Transverse colon (tissue), 4 donors: ENCODE measurements at regions not wholly inside any gene's neighbourhood (a gene's known extent, or its start where the extent isn't known, plus 50 kb on each side); places are given as distances from the start of the nearest gene placed in this dataset.

ENCODE experiments used
- DNase-seq: peaks from one replicate; pipeline ENCODE4 v3.0.0-alpha.2; 2019
- H3K27ac ChIP-seq, 4 donors: fragments of 200-600 bp; sonication (generic); 2 replicates each; pipeline ENCODE4 v1.5.1; 2016 to 2018; ENCODE audit warnings: inconsistent platforms in 4 of 4
- H3K27me3 ChIP-seq: fragments of 200-600 bp; sonication (generic); 2 replicates; pipeline ENCODE4 v1.5.1; 2017; ENCODE audit warnings: inconsistent platforms
- H3K36me3 ChIP-seq, 4 donors: fragments of 200-600 bp; sonication (generic); 2 replicates each; pipeline ENCODE4 v1.5.1; 2017 to 2019; ENCODE audit warnings: inconsistent platforms in 4 of 4
- H3K4me1 ChIP-seq, 4 donors: fragments of 200-600 bp; sonication (generic); 2 replicates each; pipeline ENCODE4 v1.5.1; 2017 to 2020; ENCODE audit warnings: inconsistent platforms in 4 of 4
- H3K4me3 ChIP-seq, 4 donors: fragments of 200-600 bp; sonication (generic); 1 replicate in 1 of 4; 2 replicates in 3 of 4; pipeline versions ENCODE4 v1.5.1 to v1.6.1; 2017 to 2019; ENCODE audit warnings: inconsistent platforms in 4 of 4
- H3K9me3 ChIP-seq, 2 donors: fragments of 200-600 bp; sonication (generic); 2 replicates each; pipeline ENCODE4 v1.5.1; 2017 to 2019; ENCODE audit warnings: inconsistent platforms in 2 of 2
- EP300 ChIP-seq: sonication (generic); formaldehyde crosslinking; IDR thresholded peaks from one replicate; pipeline ENCODE4 v1.6.1; 2017; ENCODE audit warnings: antibody characterized with exemption, low read depth
- POLR2A ChIP-seq: fragments of 450-650 bp; IDR thresholded peaks from one replicate; pipeline ENCODE4 v1.6.1; 2016; ENCODE audit warnings: antibody characterized with exemption, mild to moderate bottlenecking, moderate library complexity
- POLR2AphosphoS5 ChIP-seq, 3 donors: sonication (generic); formaldehyde crosslinking; IDR thresholded peaks; one replicate each; pipeline ENCODE4 v1.6.1; 2016; ENCODE audit warnings: antibody characterized with exemption in 3 of 3
- WGBS, 2 donors: methylation state at CpG; one replicate each; pipeline ENCODE4 v1.1.5; 2018; ENCODE audit warnings: low coverage in 1 of 2; 5-methylcytosine and 5-hydroxymethylcytosine counted together
- in situ Hi-C, 4 donors: fragments of 200-750 bp; cut with MboI; loops; one replicate each; pipeline versions ENCODE4 v1.15.0 to v1.15.1; 2017; ENCODE audit warnings: low sequenced_read_pairs in 3 of 4, low pct_ligation_motif_present in 1 of 4, low pct_unique_long_range_greater_than_20kb in 1 of 4
- intact Hi-C: fragments of 100-400 bp; cut with DNase I; formaldehyde crosslinking; loops from one replicate; pipeline ENCODE4 v1.15.1; 2023; ENCODE audit warnings: low total_unique reads
- TF ChIP-seq, protein P1 (sequence below), 5 experiments: fragments of 200-600 bp in 3 of 5; fragments of 450-650 bp in 2 of 5; sonication (generic) in 3 of 5; IDR thresholded peaks; 1 replicate in 2 of 5; 2 replicates in 3 of 5; pipeline ENCODE4 v1.5.1; 2016 to 2017; ENCODE audit warnings: antibody characterized with exemption in 5 of 5, inconsistent platforms in 3 of 5, mild to moderate bottlenecking in 2 of 5, moderate library complexity in 1 of 5

DNA sequence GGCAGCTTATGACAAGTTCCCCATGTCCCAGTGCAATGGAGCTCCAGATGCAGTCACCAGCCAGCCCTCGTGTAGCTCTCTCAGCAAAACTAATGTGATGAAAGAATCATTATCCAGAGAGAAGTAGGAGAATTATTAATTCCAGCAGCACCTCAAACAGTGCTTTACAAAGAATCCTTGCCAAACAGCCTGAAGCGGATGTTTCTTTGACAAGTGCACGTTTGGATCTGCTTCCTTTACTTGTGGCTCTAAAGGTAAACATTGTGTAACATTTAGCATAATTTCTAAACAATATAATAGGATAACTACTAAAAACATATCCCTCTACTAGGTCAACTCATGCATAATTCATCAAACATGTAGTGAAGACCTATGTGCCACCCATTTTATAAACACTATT, 197.0 kb downstream of the FAM181B start:
- 56 to 67% methylated on average over 1 to 3 of the region's 3 CpGs for WGBS, 2 donors
- H3K36me3 ChIP-seq, result no peaks in the 10 kb centered on the region

DNA sequence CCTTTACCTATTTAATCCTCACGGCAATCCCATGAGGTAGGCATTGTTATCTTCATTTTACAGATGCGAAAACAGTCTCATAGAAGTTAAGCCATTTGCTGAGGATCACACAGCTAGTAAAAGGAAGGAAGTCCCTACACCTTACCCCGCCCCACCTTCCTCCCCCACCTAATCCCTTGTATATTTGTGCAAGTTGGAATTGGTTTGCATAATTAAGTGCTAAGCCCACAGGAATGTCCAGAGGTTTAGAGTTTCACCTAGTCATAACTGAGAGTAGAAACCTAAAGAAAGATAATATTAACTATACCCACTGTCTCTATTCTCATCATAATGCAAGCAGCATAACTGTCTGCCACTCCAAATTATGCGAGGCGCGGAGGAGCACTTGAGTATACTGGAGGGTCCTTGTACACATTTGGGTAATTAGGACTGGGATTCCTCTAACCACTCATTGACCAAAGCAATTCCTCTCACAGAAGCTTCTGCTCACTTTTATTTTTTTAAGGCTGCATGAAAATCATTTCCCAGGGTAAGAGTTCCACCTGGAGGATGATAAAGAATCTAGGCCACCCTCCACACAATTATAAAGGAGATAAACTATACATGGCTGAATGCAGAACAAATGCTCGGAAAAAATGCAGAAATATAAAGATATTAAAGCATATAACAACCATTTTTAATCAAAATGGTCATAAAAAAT, 199.9 kb downstream of the FAM181B start:
- no peaks in the 10 kb centered on the region for H3K9me3 ChIP-seq
- in situ Hi-C loops (no loop called here), intact Hi-C loops (no loop called here)
- H3K36me3 ChIP-seq, result no peaks in the 10 kb centered on the region
- DNase-seq, result no peak
- no peaks in the 10 kb centered on the region for H3K4me1 ChIP-seq
- WGBS, 2 donors, result 70 to 73% methylated on average over 7 of the region's 7 CpGs
- H3K27ac ChIP-seq, result no peak overlapping the region
- H3K4me3 ChIP-seq, result no peak overlapping the region
- TF ChIP-seq POLR2A (no peak), EP300 (no peak), POLR2AphosphoS5 (IDR thresholded peaks at IDR 0.05) (no peak)
- TF ChIP-seq, protein P1, sequence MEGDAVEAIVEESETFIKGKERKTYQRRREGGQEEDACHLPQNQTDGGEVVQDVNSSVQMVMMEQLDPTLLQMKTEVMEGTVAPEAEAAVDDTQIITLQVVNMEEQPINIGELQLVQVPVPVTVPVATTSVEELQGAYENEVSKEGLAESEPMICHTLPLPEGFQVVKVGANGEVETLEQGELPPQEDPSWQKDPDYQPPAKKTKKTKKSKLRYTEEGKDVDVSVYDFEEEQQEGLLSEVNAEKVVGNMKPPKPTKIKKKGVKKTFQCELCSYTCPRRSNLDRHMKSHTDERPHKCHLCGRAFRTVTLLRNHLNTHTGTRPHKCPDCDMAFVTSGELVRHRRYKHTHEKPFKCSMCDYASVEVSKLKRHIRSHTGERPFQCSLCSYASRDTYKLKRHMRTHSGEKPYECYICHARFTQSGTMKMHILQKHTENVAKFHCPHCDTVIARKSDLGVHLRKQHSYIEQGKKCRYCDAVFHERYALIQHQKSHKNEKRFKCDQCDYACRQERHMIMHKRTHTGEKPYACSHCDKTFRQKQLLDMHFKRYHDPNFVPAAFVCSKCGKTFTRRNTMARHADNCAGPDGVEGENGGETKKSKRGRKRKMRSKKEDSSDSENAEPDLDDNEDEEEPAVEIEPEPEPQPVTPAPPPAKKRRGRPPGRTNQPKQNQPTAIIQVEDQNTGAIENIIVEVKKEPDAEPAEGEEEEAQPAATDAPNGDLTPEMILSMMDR (IDR thresholded peaks at IDR 0.05), result no peak
- H3K27me3 ChIP-seq, result no peaks in the 10 kb centered on the region

More for the DNA sequence above, 197.0 kb downstream of the FAM181B start:
- Histone ChIP-seq H3K27ac (no peak overlapping the region), H3K27me3 (no peaks in the 10 kb centered on the region), H3K9me3 (no peaks in the 10 kb centered on the region), H3K4me3 (no peak overlapping the region), H3K4me1 (no peaks in the 10 kb centered on the region)
- in situ Hi-C loops (no loop called here), intact Hi-C loops (no loop called here)
- TF ChIP-seq POLR2A, result no peak
- TF ChIP-seq POLR2AphosphoS5 (IDR thresholded peaks at IDR 0.05), result no peak
- TF ChIP-seq, protein P1 (IDR thresholded peaks at IDR 0.05), result no peak
- TF ChIP-seq EP300, result no peak
- DNase-seq, result no peak

DNA sequence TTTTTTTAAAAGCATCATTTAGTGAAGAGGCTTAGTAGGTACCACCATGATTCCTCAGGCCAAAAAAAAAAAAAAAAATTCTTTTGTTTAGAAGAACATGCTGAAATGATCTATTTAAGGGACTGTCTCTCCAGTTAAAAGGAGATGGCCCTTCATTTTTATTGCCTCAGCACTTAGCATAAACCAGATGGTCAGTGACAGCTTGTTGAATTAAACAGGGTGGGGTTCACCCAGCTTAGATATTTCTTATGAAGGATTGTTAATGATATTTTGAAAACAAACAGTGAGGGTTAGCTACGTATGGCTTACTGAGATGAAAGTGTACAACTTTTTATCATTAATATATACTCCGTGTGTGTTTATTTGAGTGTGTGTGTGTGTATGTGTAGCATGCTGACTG, 203.7 kb downstream of the FAM181B start:
- H3K4me1 ChIP-seq, result no peaks in the 10 kb centered on the region
- no peak overlapping the region for H3K27ac ChIP-seq
- in situ Hi-C loops (no loop called here), intact Hi-C loops (no loop called here)
- WGBS, 2 donors, result 38 to 51% methylated on average over 2 of the region's 2 CpGs
- no peaks in the 10 kb centered on the region for H3K9me3 ChIP-seq
- H3K4me3 ChIP-seq, result no peak overlapping the region
- H3K27me3 ChIP-seq, result no peaks in the 10 kb centered on the region
- no peak for DNase-seq
- no peak for TF ChIP-seq POLR2AphosphoS5 (IDR thresholded peaks at IDR 0.05)
- no peak for TF ChIP-seq EP300
- TF ChIP-seq, protein P1 (IDR thresholded peaks at IDR 0.05), result no peak
- no peak for TF ChIP-seq POLR2A
- no peaks in the 10 kb centered on the region for H3K36me3 ChIP-seq

DNA sequence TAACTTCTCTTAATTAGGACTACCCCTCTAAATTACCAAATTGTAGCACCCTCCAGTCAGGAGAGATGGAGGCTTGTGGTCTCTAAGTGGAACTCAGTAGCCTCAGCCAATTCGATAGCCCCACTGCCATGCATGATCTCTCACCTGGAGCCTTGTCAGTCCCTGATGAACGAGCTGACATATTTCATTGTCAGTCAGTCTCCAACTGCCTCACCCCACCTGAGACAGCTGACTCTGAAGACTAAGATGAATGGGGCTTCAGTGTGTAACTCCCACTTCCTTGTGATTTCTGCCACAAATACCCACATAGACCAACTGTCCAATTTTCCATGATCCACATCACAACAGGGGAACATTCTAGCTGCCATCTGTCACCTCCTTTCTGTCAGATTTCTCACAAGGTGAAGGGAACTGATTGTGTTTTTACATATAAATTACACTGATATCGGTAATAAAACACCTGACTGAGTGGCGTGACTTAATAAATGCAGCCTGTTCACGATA, 206.5 kb downstream of the FAM181B start:
- DNase-seq, result no peak
- in situ Hi-C loops, result no loop called here

More for the DNA sequence above, 206.5 kb downstream of the FAM181B start:
- H3K36me3 ChIP-seq, result no peaks in the 10 kb centered on the region
- H3K4me1 ChIP-seq, result no peaks in the 10 kb centered on the region
- H3K9me3 ChIP-seq, result no peaks in the 10 kb centered on the region
- no peak overlapping the region for H3K27ac ChIP-seq
- H3K27me3 ChIP-seq, result no peaks in the 10 kb centered on the region
- H3K4me3 ChIP-seq, result no peak overlapping the region
- intact Hi-C loops, result no loop called here
- TF ChIP-seq EP300, result no peak
- TF ChIP-seq POLR2A, result no peak
- TF ChIP-seq POLR2AphosphoS5 (IDR thresholded peaks at IDR 0.05), result no peak
- TF ChIP-seq, protein P1 (IDR thresholded peaks at IDR 0.05), result no peak
- WGBS, 2 donors, result 76 to 80% methylated on average over 2 to 5 of the region's 5 CpGs
